ENCODE measurements at regions not wholly inside any gene's neighbourhood (a gene's known extent, or its start where the extent isn't known, plus 50 kb on each side); places are given as distances from the start of the nearest gene placed in this dataset.

DNA sequence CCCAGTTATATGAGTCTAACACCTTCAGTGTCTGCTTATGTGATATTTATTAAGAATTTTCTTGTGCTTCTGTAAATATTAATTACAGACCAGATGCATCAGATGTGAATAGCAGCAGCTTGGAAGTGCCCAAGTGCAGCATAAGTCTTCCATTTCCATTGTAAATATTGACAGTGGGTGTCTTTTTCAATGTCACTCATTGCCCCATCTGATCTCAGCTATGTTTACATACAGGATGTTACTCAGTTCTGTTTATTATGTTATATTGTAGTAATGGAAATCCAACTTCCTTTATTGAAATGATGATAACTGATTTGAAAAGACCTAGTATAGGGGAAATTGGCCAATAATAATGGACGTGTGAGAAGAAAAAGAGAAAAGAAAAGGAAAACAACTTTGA is 296.7 kb downstream of the SAMD5 start:
- no CpG with 5 or more reads among the region's 1 CpG for WGBS (ENCODE audit: insufficient coverage, low lambda C conversion rate)

DNA sequence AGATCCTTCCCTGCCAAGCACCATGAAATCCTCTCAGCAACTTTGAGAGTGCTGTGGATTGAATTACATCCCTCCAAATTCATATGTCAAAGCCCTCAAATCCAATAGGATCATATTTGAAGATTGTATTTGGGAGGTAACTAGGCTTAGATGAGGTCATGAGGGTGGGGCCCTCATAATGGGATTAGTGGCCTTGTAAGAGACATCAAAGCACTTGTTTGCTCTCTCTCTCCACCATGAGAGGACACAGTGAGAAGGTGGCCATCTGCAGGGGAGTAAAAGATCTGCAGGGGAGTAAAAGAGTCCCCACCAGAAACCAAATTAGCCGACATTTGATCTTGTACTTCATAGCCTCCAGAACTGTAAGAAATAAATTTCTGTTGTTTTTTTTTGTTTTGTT is 298.2 kb downstream of the SAMD5 start:
- Histone ChIP-seq H3K9me3 (ENCODE audit: control insufficient read depth, low read depth, low read length) (peaks cover 3% of the 10 kb centered on the region), H3K27ac (ENCODE audit: low read length) (no peak overlapping the region), H3K4me3 (ENCODE audit: low read length) (no peak overlapping the region), H3K36me3 (ENCODE audit: control insufficient read depth, insufficient read depth, low read length) (no peaks in the 10 kb centered on the region), H3K27me3 (ENCODE audit: control insufficient read depth, insufficient read depth, low read length) (no peaks in the 10 kb centered on the region), H3K4me1 (ENCODE audit: control insufficient read depth, insufficient read depth, low read length) (peaks cover 24% of the 10 kb centered on the region)
- no CpG with 5 or more reads among the region's 1 CpG for WGBS (ENCODE audit: insufficient coverage, low lambda C conversion rate)
- DNase-seq: no peak

More for the DNA sequence above, 296.7 kb downstream of the SAMD5 start:
- DNase-seq: peak in 1 of 2 donors; percentile 49
- H3K4me3 ChIP-seq (ENCODE audit: low read length): no peak overlapping the region
- peaks cover 3% of the 10 kb centered on the region for H3K9me3 ChIP-seq (ENCODE audit: control insufficient read depth, low read depth, low read length)
- H3K27ac ChIP-seq (ENCODE audit: low read length): peak overlapping the region; percentile 3
- H3K36me3 ChIP-seq (ENCODE audit: control insufficient read depth, insufficient read depth, low read length): no peaks in the 10 kb centered on the region
- H3K4me1 ChIP-seq (ENCODE audit: control insufficient read depth, insufficient read depth, low read length): peaks cover 29% of the 10 kb centered on the region
- H3K27me3 ChIP-seq (ENCODE audit: control insufficient read depth, insufficient read depth, low read length): no peaks in the 10 kb centered on the region

DNA sequence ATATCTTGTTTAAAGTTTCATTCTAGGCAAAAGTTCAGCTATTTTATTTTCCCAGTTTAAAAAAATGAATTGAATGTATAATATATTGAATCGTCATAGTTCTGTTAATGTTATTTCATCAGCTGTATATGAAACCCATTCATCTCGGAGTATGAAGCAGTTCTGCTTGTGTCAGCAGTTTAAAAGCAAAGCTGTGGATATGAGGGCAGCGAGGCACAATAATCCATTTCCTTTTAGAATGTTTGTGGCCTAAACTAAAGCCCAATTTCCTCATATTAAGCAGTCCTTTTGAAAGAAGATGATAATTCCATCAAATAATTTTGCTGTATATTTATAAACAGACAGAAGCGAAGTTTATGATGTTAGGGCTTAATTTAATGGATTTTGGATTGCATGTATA is 300.1 kb downstream of the SAMD5 start:
- Histone ChIP-seq H3K9me3 (ENCODE audit: control insufficient read depth, low read depth, low read length) (peaks cover 3% of the 10 kb centered on the region), H3K36me3 (ENCODE audit: control insufficient read depth, insufficient read depth, low read length) (no peaks in the 10 kb centered on the region), H3K4me1 (ENCODE audit: control insufficient read depth, insufficient read depth, low read length) (peaks cover 14% of the 10 kb centered on the region), H3K4me3 (ENCODE audit: low read length) (no peak overlapping the region), H3K27me3 (ENCODE audit: control insufficient read depth, insufficient read depth, low read length) (no peaks in the 10 kb centered on the region), H3K27ac (ENCODE audit: low read length) (no peak overlapping the region)
- WGBS (ENCODE audit: insufficient coverage, low lambda C conversion rate): 80% methylated on average over 2 of the region's 4 CpGs
- no peak for DNase-seq

DNA sequence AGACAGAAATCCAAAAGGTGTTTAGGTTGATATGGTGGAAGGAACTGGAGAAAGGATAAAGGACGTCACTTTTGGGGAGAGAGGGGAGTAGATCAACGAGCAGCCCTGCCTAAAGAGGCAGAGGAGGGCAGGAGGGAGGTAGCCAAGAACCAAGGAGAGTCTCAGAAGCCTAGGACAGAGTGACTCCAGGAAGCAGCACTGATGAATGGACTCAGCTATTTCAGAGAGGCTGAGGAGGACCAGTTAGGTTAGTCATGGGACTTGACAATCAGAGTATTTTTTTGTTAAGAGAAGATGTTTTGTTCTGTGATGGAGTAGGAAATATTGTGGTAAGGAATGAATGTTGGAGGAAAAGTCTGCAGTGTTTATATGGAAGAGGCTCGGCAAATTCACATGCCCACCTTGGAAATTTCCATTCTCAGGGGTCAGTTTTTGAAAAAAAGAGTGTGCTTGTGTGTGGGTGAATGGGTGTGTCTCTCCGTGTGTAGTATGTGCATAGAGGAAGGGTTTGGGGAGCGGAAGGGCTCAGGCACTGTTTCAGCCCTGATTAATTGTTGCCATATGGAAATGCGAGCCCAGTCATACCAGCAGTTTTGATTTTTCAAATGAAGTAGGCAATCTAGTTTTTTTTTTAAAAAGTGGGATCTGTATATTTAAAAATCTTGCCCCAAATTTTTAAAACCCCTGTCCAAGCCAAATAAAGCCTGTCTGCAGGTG is 303.6 kb downstream of the SAMD5 start:
- Histone ChIP-seq H3K27me3 (ENCODE audit: control insufficient read depth, insufficient read depth, low read length) (no peaks in the 10 kb centered on the region), H3K9me3 (ENCODE audit: control insufficient read depth, low read depth, low read length) (peaks cover under 1% of the 10 kb centered on the region), H3K36me3 (ENCODE audit: control insufficient read depth, insufficient read depth, low read length) (no peaks in the 10 kb centered on the region), H3K27ac (ENCODE audit: low read length) (no peak overlapping the region), H3K4me3 (ENCODE audit: low read length) (no peak overlapping the region), H3K4me1 (ENCODE audit: control insufficient read depth, insufficient read depth, low read length) (no peaks in the 10 kb centered on the region)
- no peak for DNase-seq
- no CpG with 5 or more reads among the region's 6 CpGs for WGBS (ENCODE audit: insufficient coverage, low lambda C conversion rate)

DNA sequence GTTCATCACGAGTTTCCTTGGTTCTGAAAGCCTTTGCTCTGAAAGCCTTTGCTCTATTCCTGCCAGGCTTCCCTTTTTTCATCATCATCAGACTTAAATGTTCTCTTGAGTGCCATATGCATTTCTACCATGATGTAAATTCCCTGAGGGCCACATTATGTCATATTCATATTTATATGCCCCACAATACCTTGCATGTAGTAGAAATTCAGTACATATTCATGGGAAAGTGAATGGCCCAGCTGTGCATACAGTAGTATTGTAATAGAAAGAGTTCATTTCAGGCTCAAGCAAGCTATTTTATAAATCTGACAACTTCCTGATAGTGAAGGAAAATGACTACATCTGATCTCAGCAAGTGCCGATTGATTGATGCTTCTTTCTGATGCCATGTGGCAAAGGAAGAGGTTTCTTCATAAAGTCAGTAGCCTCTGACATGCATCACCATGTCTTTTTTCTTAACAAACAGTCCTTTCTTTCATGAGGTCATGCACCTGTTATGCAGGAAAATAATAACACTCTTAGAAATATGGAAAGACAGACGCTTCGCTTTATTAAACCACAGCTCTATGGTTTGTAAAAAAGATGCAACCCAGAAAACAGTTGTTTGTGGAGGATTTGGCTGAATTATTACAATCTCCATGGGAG is 308.7 kb downstream of the SAMD5 start:
- H3K36me3 ChIP-seq (ENCODE audit: control insufficient read depth, insufficient read depth, low read length): no peaks in the 10 kb centered on the region
- H3K4me1 ChIP-seq (ENCODE audit: control insufficient read depth, insufficient read depth, low read length): no peaks in the 10 kb centered on the region
- no peak overlapping the region for H3K27ac ChIP-seq (ENCODE audit: low read length)
- DNase-seq: no peak
- H3K4me3 ChIP-seq (ENCODE audit: low read length): no peak overlapping the region
- WGBS (ENCODE audit: insufficient coverage, low lambda C conversion rate): 100% methylated on average over 2 of the region's 4 CpGs
- H3K27me3 ChIP-seq (ENCODE audit: control insufficient read depth, insufficient read depth, low read length): no peaks in the 10 kb centered on the region
- no peaks in the 10 kb centered on the region for H3K9me3 ChIP-seq (ENCODE audit: control insufficient read depth, low read depth, low read length)

DNA sequence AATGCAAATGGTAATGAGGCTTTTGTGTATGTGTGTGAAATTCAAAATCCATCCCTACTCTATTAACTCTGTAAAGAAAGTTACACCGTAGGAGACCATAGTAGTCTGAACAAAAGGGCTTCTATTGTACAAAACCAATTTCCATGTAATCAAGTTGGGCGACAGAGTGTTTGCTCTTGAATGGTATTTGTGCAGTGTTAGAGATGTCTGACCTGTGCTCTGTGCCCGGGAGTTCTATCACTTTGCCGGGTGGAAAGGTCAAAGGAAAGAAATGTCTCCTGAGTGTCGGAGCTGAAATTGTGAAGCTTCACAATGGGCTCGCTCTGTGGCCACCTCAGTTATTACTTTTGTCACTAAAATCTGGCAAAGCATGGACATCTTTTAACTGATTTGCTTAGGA is 312.0 kb downstream of the SAMD5 start:
- Histone ChIP-seq H3K4me1 (ENCODE audit: control insufficient read depth, insufficient read depth, low read length) (no peaks in the 10 kb centered on the region), H3K4me3 (ENCODE audit: low read length) (no peak overlapping the region), H3K27ac (ENCODE audit: low read length) (no peak overlapping the region), H3K27me3 (ENCODE audit: control insufficient read depth, insufficient read depth, low read length) (no peaks in the 10 kb centered on the region), H3K9me3 (ENCODE audit: control insufficient read depth, low read depth, low read length) (no peaks in the 10 kb centered on the region), H3K36me3 (ENCODE audit: control insufficient read depth, insufficient read depth, low read length) (no peaks in the 10 kb centered on the region)
- no peak for DNase-seq
- WGBS (ENCODE audit: insufficient coverage, low lambda C conversion rate): no CpG with 5 or more reads among the region's 6 CpGs

GRCh38 chr6:147821295-147821897 is 312.9 kb downstream of the SAMD5 start:
- WGBS (ENCODE audit: insufficient coverage, low lambda C conversion rate): 90% methylated on average over 2 of the region's 14 CpGs

GRCh38 chr6:147823936-147824335 is 315.4 kb downstream of the SAMD5 start:
- Histone ChIP-seq H3K4me3 (ENCODE audit: low read length) (no peak overlapping the region), H3K36me3 (ENCODE audit: control insufficient read depth, insufficient read depth, low read length) (no peaks in the 10 kb centered on the region), H3K9me3 (ENCODE audit: control insufficient read depth, low read depth, low read length) (no peaks in the 10 kb centered on the region), H3K4me1 (ENCODE audit: control insufficient read depth, insufficient read depth, low read length) (no peaks in the 10 kb centered on the region), H3K27me3 (ENCODE audit: control insufficient read depth, insufficient read depth, low read length) (no peaks in the 10 kb centered on the region), H3K27ac (ENCODE audit: low read length) (no peak overlapping the region)
- 100% methylated on average over 1 of the region's 2 CpGs for WGBS (ENCODE audit: insufficient coverage, low lambda C conversion rate)
- DNase-seq: no peak

More at GRCh38 chr6:147821295-147821897, 312.9 kb downstream of the SAMD5 start:
- Histone ChIP-seq H3K4me3 (ENCODE audit: low read length) (no peak overlapping the region), H3K36me3 (ENCODE audit: control insufficient read depth, insufficient read depth, low read length) (no peaks in the 10 kb centered on the region), H3K9me3 (ENCODE audit: control insufficient read depth, low read depth, low read length) (no peaks in the 10 kb centered on the region), H3K4me1 (ENCODE audit: control insufficient read depth, insufficient read depth, low read length) (no peaks in the 10 kb centered on the region), H3K27ac (ENCODE audit: low read length) (no peak overlapping the region), H3K27me3 (ENCODE audit: control insufficient read depth, insufficient read depth, low read length) (no peaks in the 10 kb centered on the region)
- no peak for DNase-seq

DNA sequence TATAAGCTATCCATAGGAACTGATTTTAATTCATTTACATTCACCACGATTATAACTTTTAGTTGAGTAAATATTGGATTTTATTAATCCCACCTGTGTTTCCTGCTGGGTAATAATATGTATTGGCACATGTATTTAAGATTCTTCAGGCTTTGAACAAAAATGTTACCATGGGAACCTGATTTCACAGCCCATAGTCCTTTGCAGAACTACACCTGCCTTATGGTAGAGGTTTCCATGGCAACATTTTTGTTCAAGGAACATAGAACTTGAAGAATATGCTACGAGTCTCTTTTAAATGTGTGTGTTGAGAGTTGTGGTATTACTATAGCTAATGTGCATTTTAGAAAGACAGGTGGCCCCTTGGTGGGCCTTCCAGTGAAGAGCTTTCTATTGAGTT is 317.4 kb downstream of the SAMD5 start:
- no peak overlapping the region for H3K4me3 ChIP-seq (ENCODE audit: low read length)
- H3K36me3 ChIP-seq (ENCODE audit: control insufficient read depth, insufficient read depth, low read length): no peaks in the 10 kb centered on the region
- DNase-seq: no peak
- no peaks in the 10 kb centered on the region for H3K27me3 ChIP-seq (ENCODE audit: control insufficient read depth, insufficient read depth, low read length)
- H3K9me3 ChIP-seq (ENCODE audit: control insufficient read depth, low read depth, low read length): no peaks in the 10 kb centered on the region
- H3K4me1 ChIP-seq (ENCODE audit: control insufficient read depth, insufficient read depth, low read length): no peaks in the 10 kb centered on the region
- WGBS (ENCODE audit: insufficient coverage, low lambda C conversion rate): 60% methylated on average over 2 of the region's 2 CpGs
- H3K27ac ChIP-seq (ENCODE audit: low read length): no peak overlapping the region

GRCh38 chr6:147826698-147827097 is 318.2 kb downstream of the SAMD5 start:
- H3K9me3 ChIP-seq (ENCODE audit: control insufficient read depth, low read depth, low read length): no peaks in the 10 kb centered on the region
- no peaks in the 10 kb centered on the region for H3K4me1 ChIP-seq (ENCODE audit: control insufficient read depth, insufficient read depth, low read length)
- no peaks in the 10 kb centered on the region for H3K36me3 ChIP-seq (ENCODE audit: control insufficient read depth, insufficient read depth, low read length)
- no CpG with 5 or more reads among the region's 4 CpGs for WGBS (ENCODE audit: insufficient coverage, low lambda C conversion rate)
- no peak overlapping the region for H3K4me3 ChIP-seq (ENCODE audit: low read length)
- H3K27me3 ChIP-seq (ENCODE audit: control insufficient read depth, insufficient read depth, low read length): no peaks in the 10 kb centered on the region
- no peak for DNase-seq
- H3K27ac ChIP-seq (ENCODE audit: low read length): no peak overlapping the region

All from large intestine (tissue), 3 donors.